Suprapubic skin (tissue), 4 donors: ENCODE measurements at regions not wholly inside any gene's neighbourhood (a gene's known extent, or its start where the extent isn't known, plus 50 kb on each side); places are given as distances from the start of the nearest gene placed in this dataset.

Experiments used
- DNase-seq, 2 donors: peaks; one replicate each; pipeline ENCODE4 v3.0.0-alpha.2; 2019; ENCODE audit warnings: low spot score in 2 of 2
- H3K27ac ChIP-seq: fragments of 200-600 bp; sonication (generic); one replicate; pipeline ENCODE4 v1.5.1; 2019
- H3K27me3 ChIP-seq: fragments of 200-600 bp; sonication (generic); one replicate; pipeline ENCODE4 v1.5.1; 2019
- H3K36me3 ChIP-seq: fragments of 200-600 bp; sonication (generic); one replicate; pipeline ENCODE4 v1.5.1; 2019
- H3K4me1 ChIP-seq: fragments of 200-600 bp; sonication (generic); one replicate; pipeline ENCODE4 v1.5.1; 2019
- H3K4me3 ChIP-seq: fragments of 200-600 bp; sonication (generic); one replicate; pipeline ENCODE4 v1.5.1; 2019; ENCODE audit warnings: mild to moderate bottlenecking
- H3K9me3 ChIP-seq: fragments of 200-600 bp; sonication (generic); one replicate; pipeline ENCODE4 v1.5.1; 2019
- CTCF ChIP-seq, 2 donors: fragments of 200-600 bp in 1 of 2; fragments of 450-650 bp in 1 of 2; sonication (generic) in 1 of 2; IDR thresholded peaks; one replicate each; pipeline ENCODE4 v1.5.1; 2016 to 2019; ENCODE audit warnings: antibody characterized with exemption in 2 of 2, mild to moderate bottlenecking in 1 of 2, moderate library complexity in 1 of 2
- EP300 ChIP-seq: sonication (generic); formaldehyde crosslinking; IDR thresholded peaks from one replicate; pipeline ENCODE4 v1.6.1; 2017; ENCODE audit warnings: antibody characterized with exemption
- POLR2A ChIP-seq, 2 donors: fragments of 450-650 bp; IDR thresholded peaks; one replicate each; pipeline ENCODE4 v1.6.1; 2017; ENCODE audit warnings: antibody characterized with exemption in 2 of 2, mild to moderate bottlenecking in 2 of 2, moderate library complexity in 2 of 2
- POLR2AphosphoS5 ChIP-seq, 3 donors: sonication (generic); formaldehyde crosslinking; IDR thresholded peaks; one replicate each; pipeline ENCODE4 v1.6.1; 2017; ENCODE audit warnings: antibody characterized with exemption in 3 of 3
- WGBS: methylation state at CpG from one replicate; pipeline ENCODE4 v1.1.5; 2018; 5-methylcytosine and 5-hydroxymethylcytosine counted together

- Histone ChIP-seq H3K4me1 (no peaks in the 10 kb centered on the region), H3K4me3 (no peak overlapping the region)
These were observed 450.4 kb downstream of the NEBL start for GRCh38 chr10:20446561-20447193.

GRCh38 chr10:20443094-20443493, 454.0 kb downstream of the NEBL start:
- no peak for TF ChIP-seq POLR2A (IDR thresholded peaks at IDR 0.05)
- TF ChIP-seq EP300: no peak
- no peak for TF ChIP-seq CTCF (IDR thresholded peaks at IDR 0.05)
- TF ChIP-seq POLR2AphosphoS5 (IDR thresholded peaks at IDR 0.05): no peak
- Histone ChIP-seq H3K27me3 (no peaks in the 10 kb centered on the region), H3K27ac (no peak overlapping the region), H3K4me3 (no peak overlapping the region), H3K9me3 (no peaks in the 10 kb centered on the region), H3K36me3 (no peaks in the 10 kb centered on the region), H3K4me1 (no peaks in the 10 kb centered on the region)
- no peak for DNase-seq

More at GRCh38 chr10:20446561-20447193, 450.4 kb downstream of the NEBL start:
- Histone ChIP-seq H3K36me3 (no peaks in the 10 kb centered on the region), H3K27me3 (no peaks in the 10 kb centered on the region), H3K9me3 (no peaks in the 10 kb centered on the region), H3K27ac (no peak overlapping the region)
- DNase-seq: no peak
- TF ChIP-seq EP300 (no peak), CTCF (IDR thresholded peaks at IDR 0.05) (no peak), POLR2A (IDR thresholded peaks at IDR 0.05) (no peak), POLR2AphosphoS5 (IDR thresholded peaks at IDR 0.05) (no peak)

GRCh38 chr10:20429742-20430141, 467.4 kb downstream of the NEBL start:
- no peak overlapping the region for H3K27ac ChIP-seq

GRCh38 chr10:20427821-20428220, 469.3 kb downstream of the NEBL start:
- TF ChIP-seq POLR2A (IDR thresholded peaks at IDR 0.05) (no peak), POLR2AphosphoS5 (IDR thresholded peaks at IDR 0.05) (no peak), CTCF (IDR thresholded peaks at IDR 0.05) (no peak), EP300 (no peak)
- Histone ChIP-seq H3K4me1 (no peaks in the 10 kb centered on the region), H3K9me3 (no peaks in the 10 kb centered on the region), H3K36me3 (no peaks in the 10 kb centered on the region), H3K4me3 (no peak overlapping the region), H3K27me3 (no peaks in the 10 kb centered on the region), H3K27ac (no peak overlapping the region)
- WGBS: 100% methylated on average over 1 of the region's 1 CpG
- DNase-seq: no peak

More at GRCh38 chr10:20429742-20430141, 467.4 kb downstream of the NEBL start:
- Histone ChIP-seq H3K4me3 (no peak overlapping the region), H3K36me3 (no peaks in the 10 kb centered on the region), H3K4me1 (no peaks in the 10 kb centered on the region), H3K9me3 (no peaks in the 10 kb centered on the region), H3K27me3 (no peaks in the 10 kb centered on the region)
- no peak for TF ChIP-seq POLR2AphosphoS5 (IDR thresholded peaks at IDR 0.05)
- TF ChIP-seq EP300: no peak
- TF ChIP-seq POLR2A (IDR thresholded peaks at IDR 0.05): no peak
- no peak for TF ChIP-seq CTCF (IDR thresholded peaks at IDR 0.05)
- 83% methylated on average over 2 of the region's 2 CpGs for WGBS
- no peak for DNase-seq

GRCh38 chr10:20418286-20418685, 478.8 kb downstream of the NEBL start:
- Histone ChIP-seq H3K4me1 (no peaks in the 10 kb centered on the region), H3K36me3 (no peaks in the 10 kb centered on the region), H3K27me3 (no peaks in the 10 kb centered on the region), H3K4me3 (no peak overlapping the region), H3K9me3 (no peaks in the 10 kb centered on the region), H3K27ac (no peak overlapping the region)
- no peak for DNase-seq
- TF ChIP-seq POLR2AphosphoS5 (IDR thresholded peaks at IDR 0.05): no peak
- no peak for TF ChIP-seq CTCF (IDR thresholded peaks at IDR 0.05)
- TF ChIP-seq EP300: no peak
- TF ChIP-seq POLR2A (IDR thresholded peaks at IDR 0.05): no peak
- WGBS: 42% methylated on average over 3 of the region's 3 CpGs
